Choroid plexus epithelial cell (primary cell): ENCODE measurements at regions not wholly inside any gene's neighbourhood (a gene's known extent, or its start where the extent isn't known, plus 50 kb on each side); places are given as distances from the start of the nearest gene placed in this dataset.

Source experiments
- DNase-seq: peaks from one replicate; pipeline ENCODE4 v3.0.0-alpha.2; 2010; ENCODE audit warnings: low read depth
- H3K4me3 ChIP-seq: 2 replicates; pipeline ENCODE4 v1.5.1; 2011; ENCODE audit warnings: low read depth, mild to moderate bottlenecking, control low read depth, low read length, moderate library complexity
- CTCF ChIP-seq: conservative IDR thresholded peaks from 2 replicates; pipeline ENCODE4 v1.5.1; 2011; ENCODE audit warnings: low read depth, mild to moderate bottlenecking, control low read depth, inconsistent platforms, low read length, moderate library complexity

DNA sequence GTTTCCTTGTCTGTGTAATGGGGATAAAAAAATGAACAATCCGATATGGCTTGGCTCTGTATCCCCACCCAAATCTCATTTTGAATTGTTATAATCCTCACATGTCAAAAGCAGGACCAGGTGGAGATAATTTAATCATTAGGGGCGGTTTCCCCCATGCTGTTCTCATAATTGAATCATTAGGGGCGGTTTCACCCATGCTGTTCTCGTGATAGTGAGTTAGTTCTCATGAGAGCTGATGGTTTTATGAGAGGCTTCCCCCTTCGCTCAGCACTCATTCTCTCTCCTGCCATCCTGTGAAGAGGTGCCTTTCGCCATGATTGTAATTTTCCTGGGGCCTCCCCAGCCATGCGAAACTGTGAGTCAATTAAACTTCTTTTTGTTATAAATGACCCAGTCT, 633.5 kb downstream of the RAPGEF2 start:
- no peak overlapping the region for H3K4me3 ChIP-seq
- no peak for TF ChIP-seq CTCF
- DNase-seq, result no peak

GRCh38 chr4:159743971-159744370, 641.1 kb downstream of the RAPGEF2 start:
- H3K4me3 ChIP-seq, result no peak overlapping the region
- DNase-seq, result no peak
- no peak for TF ChIP-seq CTCF

- DNase-seq, result no peak
- TF ChIP-seq CTCF, result no peak
- H3K4me3 ChIP-seq, result no peak overlapping the region
These were observed 645.1 kb downstream of the RAPGEF2 start for GRCh38 chr4:159747983-159748382.

GRCh38 chr4:159748834-159749444, 646.1 kb downstream of the RAPGEF2 start:
- TF ChIP-seq CTCF, result no peak
- H3K4me3 ChIP-seq, result no peak overlapping the region
- DNase-seq, result no peak

DNA sequence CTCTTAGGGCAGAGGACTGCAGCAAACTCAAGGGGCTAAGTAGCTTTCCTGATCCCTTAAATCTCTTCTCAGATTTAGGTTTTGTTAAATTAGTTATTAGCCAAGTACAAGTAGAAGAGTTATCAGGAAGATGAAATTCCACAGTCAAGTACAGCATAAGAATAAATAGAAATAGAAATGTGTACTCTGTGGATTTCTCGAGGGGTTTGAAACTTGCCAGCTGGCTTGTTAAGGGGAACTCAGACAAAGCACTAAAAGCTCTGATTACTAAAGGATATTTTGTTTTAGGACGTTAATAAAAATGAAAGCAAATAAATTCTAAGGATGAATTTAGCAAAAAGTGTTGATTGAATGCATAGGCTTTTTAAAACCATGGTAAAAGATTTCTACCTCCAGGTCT, 654.6 kb downstream of the RAPGEF2 start:
- DNase-seq, result no peak
- no peak for TF ChIP-seq CTCF
- H3K4me3 ChIP-seq, result no peak overlapping the region

DNA sequence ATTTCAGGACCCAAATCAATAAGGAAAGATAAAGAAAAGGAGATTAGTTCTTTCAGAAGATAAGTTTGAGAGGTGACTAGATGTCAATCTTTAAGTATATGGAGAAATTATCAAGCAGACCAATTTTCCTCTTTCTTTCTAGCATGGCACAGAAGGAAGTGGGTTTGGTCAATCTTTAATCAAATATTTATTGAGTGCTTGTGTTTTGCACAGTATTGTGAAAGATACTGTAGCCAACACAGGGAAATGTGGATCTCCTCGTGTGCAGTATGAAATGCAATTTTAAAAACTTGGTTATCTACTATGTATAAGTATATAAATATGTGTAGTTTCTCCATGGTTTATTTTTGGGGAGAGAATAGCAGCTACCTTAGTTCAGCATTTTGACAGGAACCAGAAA, 655.2 kb downstream of the RAPGEF2 start:
- no peak for DNase-seq
- no peak for TF ChIP-seq CTCF

DNA sequence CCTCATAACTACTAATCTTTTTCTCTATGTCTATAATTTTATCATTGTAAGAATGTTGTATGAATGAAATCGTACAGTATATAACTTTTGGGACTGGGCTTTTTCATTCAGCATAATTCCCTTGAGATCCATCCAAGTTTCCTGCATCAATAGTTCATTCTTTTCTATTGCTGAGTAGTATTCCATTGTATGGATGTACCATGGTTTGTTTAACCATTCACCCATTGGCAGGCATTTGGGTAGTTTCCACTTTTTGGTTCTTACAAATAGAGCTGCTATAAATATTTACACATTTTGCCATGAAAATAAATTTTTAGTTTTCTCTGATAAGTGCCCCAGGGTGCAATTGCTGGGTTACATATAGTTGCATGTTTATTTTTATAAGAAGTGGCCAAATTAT, 659.8 kb downstream of the RAPGEF2 start:
- TF ChIP-seq CTCF, result no peak
- DNase-seq, result no peak
- H3K4me3 ChIP-seq, result no peak overlapping the region

More for the DNA sequence above, 655.2 kb downstream of the RAPGEF2 start:
- no peak overlapping the region for H3K4me3 ChIP-seq
